Left forelimb (tissue), 1 donor: ENCODE measurements at regions not wholly inside any gene's neighbourhood (a gene's known extent, or its start where the extent isn't known, plus 50 kb on each side); places are given as distances from the start of the nearest gene placed in this dataset.
"Not testable (repeated sequence)": the region's sequence is repeated elsewhere in the genome, so short reads cannot be mapped to it uniquely, and the experiment has no call there.

Source experiments
- DNase-seq: peaks from one replicate; pipeline ENCODE4 v3.0.0-alpha.2; 2018; ENCODE audit warnings: low spot score

DNA sequence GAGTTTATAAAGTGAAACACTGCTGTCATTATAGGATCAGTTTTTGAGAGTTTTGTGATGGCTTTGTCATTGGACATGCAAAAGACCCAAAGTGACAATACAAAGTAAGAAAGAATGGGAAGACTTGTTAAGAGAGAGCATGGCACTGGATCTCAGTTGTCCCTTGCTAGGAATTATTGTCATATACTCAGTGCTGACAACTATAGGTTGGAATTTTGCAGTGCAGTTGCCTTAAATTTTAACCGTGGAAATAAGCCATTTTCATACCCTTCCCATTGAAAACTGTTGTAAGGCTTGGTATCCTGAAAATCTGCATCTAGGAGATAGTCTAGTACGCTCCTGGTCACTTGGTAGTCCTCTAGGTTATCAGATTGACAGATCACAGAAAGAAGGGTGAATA is 1156.7 kb downstream of the GATA3 start:
- no peak for DNase-seq

DNA sequence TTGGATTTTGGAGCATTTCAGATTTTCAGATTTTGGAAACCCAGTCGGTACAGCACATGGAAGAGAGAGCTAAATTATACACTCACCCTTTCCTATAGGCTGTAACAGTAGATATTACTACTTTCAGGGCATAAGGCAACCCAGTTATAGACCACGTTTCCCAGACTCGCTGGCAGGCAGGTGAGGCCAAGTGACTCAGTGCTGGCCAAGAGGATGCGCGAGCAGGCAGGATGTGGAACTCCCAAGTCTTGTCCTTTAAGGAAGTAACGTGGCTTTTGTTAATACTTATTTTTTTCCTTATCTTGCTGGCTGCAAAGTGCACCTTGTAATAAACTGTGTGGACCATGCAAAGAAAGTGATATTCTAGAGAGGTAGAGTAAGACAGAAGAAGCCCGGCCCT is 1160.1 kb downstream of the GATA3 start:
- DNase-seq: no peak

- DNase-seq: no peak
Observed at GRCh38 chr10:9215121-9215520, 1160.6 kb downstream of the GATA3 start.

- no peak for DNase-seq
Observed at GRCh38 chr10:9219860-9220259, 1165.4 kb downstream of the GATA3 start.

DNA sequence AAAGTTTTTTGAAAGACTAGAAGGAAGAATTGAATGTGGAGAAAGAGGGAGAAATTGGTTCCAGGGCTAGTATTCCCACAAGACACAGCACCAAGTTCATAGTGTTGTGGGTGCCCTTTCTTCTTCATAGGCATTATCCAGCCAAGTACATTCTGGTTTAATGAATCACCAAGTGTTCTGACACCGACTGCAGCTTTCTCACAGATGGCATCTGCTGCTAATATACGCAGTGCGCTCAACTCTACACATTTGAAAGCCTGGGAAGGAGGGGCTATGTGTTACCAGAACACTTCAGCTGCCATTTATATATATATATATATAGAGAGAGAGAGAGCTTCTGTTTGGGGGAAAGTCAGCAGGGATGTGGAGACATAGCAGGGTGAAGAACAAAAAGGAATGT is 1168.4 kb downstream of the GATA3 start:
- DNase-seq: no peak

DNA sequence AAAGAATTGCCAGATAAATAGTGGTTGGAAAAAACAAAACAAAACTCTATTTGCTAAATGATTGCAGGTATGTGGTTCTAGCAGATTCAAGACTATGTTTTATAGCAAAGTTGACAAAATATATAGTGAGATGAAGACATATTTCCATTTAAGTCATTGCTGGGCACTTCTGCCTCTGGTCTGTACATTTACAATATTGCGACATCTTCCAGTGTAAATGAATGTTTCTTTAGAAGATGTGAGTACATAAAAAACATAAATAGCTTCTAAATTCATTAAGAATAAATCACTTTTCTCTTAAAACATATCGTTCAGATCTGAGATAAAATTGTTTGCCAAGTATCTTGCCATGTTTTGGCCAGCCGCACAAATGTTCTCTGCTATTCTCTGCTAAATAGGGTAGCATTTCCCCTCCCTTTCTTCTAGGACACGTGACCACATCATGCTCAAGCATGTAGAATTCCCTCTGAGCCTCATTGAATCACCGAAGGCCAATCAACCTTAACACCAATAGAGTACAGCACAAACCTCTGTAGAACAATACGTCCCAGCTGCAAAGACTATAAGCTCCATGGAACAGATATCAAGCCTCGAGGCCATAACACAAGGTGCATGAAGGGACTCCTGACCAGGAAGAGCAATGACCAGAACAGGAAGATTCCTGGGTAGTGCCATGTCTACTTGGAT is 1173.3 kb downstream of the GATA3 start:
- no peak for DNase-seq

GRCh38 chr10:9228771-9229170 is 1174.3 kb downstream of the GATA3 start:
- DNase-seq: no peak

- DNase-seq: no peak
Observed at GRCh38 chr10:9229702-9230244, 1175.3 kb downstream of the GATA3 start.

- no peak for DNase-seq
Observed at GRCh38 chr10:9230625-9231024, 1176.1 kb downstream of the GATA3 start.

DNA sequence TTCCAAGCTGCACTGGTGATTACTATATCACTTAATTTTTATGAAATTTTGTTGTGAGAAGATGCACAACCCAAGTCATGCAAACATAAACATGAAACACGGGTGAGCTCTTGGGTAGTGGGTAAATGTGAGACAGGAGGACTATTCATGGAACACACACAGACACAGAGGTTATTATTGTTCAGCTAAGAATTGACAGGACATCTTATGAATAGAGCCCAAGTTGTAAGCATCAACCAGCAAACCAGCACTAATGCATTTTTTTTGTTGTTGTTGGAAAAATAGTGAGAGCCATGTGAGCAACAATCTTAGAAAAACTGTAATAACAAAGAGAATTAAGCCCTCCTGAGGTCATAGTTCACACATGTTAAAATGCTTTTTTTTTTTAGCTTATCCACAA is 1179.7 kb downstream of the GATA3 start:
- DNase-seq: no peak

DNA sequence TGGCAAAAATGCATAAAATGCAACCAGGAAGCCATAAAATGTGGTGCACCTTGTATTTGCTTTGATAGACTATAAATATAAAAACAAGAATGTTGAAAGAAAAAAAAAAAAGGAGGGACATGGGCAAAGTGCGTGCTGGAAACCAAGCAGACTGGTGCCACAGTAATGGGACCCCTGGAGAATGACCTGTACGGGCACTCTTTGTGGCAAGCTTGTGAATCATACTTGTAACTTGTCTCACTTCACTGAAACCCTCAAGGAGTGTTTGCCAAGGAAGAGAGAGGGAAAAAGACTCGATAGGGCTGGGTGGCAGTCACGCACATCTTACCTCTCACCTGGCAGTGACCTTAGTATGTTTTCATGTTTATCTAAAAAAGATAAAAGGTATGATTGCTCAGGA is 1183.6 kb downstream of the GATA3 start:
- DNase-seq: no peak

- no peak for DNase-seq
Observed at GRCh38 chr10:9239298-9239697, 1184.8 kb downstream of the GATA3 start.

DNA sequence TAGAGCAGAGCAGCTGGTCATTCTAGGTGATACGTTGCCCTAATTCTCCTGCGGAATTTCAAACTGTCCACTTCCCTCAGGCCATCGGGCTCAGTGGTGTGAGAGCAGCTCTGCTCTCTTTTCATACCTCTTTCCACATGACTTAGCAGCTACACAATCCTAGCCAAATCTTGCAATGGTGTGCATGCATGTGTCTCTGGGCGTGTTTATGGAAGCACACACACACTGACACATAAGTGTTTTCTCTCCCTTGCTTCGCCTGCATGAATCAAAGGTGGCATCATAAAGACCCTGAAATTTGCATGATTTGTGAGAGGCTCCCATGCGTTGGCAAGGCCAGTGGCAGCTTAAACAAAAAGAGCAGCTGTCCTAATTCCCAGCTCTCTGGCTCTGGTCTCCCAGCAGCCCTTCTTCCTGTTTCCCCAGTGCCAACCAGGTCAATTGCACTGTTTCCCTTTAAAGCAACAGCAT is 1189.5 kb downstream of the GATA3 start:
- no peak for DNase-seq

- no peak for DNase-seq
Observed at GRCh38 chr10:9244864-9245263, 1190.4 kb downstream of the GATA3 start.

DNA sequence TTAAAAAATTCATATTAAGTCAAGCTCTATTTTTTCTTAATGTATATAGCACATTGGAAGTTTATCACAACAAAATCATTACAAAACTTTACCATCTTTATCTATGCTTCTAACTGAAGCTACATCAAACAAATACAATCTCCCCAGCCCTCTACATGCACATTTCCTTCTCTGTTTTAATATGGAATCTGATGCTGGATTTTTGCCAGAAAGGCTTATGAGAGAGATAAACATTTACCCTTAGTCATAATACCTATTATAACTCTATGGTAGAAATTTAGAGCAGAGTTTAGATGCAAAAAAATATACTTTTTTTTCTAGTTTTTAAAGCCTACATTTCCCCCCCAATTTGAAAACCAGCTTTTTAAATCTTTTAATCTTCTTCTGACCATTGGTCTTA is 1198.6 kb downstream of the GATA3 start:
- no peak for DNase-seq

- no peak for DNase-seq
Observed at GRCh38 chr10:9254353-9254752, 1199.9 kb downstream of the GATA3 start.

GRCh38 chr10:9260690-9261089 is 1206.2 kb downstream of the GATA3 start:
- no peak for DNase-seq

GRCh38 chr10:9262770-9263169 is 1208.3 kb downstream of the GATA3 start:
- DNase-seq: no peak

- no peak for DNase-seq
Observed at GRCh38 chr10:9268176-9268575, 1213.7 kb downstream of the GATA3 start.

- DNase-seq: not testable (repeated sequence)
Observed at GRCh38 chr10:9273126-9273833, 1218.8 kb downstream of the GATA3 start.

DNA sequence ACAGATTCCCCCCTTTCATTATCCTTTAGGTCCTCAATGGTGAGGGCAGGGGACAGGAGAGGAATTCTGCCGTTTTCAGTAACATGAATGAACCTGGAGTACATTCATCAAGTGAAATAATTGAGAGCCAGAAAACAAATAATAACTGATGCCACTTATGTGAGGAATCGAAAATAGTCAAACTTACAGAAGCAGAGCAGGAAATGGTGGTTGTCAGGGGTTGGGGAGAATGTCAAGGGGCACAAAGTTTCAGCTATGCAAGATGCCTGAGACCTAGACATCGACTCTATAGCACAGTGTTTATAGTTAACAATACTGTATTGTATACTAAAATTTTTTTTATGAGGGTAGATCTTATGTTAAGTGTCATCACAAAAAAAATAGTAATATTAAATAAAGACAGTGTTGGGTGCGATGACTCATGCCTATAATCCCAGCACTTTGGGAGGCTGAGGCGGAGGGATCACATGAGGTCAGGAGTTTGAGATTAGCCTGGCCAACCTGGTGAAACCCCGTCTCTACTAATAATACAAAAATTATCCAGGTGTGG is 1219.8 kb downstream of the GATA3 start:
- no peak for DNase-seq

GRCh38 chr10:9275861-9276260 is 1221.4 kb downstream of the GATA3 start:
- no peak for DNase-seq

DNA sequence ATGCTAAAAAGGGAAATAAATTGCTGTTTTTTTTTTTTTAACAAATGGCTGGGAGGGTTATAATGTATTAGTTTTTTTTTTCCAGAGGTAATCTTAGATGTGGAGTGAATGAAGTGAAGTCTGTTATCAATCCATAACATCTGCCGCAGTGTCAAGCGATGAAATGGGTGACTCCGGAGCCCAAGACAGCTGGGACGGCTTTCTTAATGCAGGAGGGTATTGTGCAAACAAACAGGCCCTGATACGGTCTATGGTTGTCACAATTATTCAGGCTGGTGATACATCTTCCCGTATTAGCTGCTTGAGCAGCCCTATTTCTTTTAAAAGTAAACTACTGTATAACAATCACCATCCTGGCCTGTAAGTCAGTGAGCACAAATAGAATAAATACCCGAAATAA is 1231.2 kb downstream of the GATA3 start:
- DNase-seq: no peak
